ENCODE measurements at regions not wholly inside any gene's neighbourhood (a gene's known extent, or its start where the extent isn't known, plus 50 kb on each side); places are given as distances from the start of the nearest gene placed in this dataset.

GRCh38 chr2:65669574-65669973 lies 237.2 kb upstream of the SPRED2 start:
- TF ChIP-seq, protein P1, sequence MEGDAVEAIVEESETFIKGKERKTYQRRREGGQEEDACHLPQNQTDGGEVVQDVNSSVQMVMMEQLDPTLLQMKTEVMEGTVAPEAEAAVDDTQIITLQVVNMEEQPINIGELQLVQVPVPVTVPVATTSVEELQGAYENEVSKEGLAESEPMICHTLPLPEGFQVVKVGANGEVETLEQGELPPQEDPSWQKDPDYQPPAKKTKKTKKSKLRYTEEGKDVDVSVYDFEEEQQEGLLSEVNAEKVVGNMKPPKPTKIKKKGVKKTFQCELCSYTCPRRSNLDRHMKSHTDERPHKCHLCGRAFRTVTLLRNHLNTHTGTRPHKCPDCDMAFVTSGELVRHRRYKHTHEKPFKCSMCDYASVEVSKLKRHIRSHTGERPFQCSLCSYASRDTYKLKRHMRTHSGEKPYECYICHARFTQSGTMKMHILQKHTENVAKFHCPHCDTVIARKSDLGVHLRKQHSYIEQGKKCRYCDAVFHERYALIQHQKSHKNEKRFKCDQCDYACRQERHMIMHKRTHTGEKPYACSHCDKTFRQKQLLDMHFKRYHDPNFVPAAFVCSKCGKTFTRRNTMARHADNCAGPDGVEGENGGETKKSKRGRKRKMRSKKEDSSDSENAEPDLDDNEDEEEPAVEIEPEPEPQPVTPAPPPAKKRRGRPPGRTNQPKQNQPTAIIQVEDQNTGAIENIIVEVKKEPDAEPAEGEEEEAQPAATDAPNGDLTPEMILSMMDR (IDR thresholded peaks at IDR 0.05; ENCODE audit: extremely low read depth, low read depth, low read length): no peak
- Histone ChIP-seq H3K4me3 (ENCODE audit: insufficient read depth, low read length) (no peak overlapping the region), H3K27ac (ENCODE audit: low read depth, low read length) (no peak overlapping the region), H3K4me1 (ENCODE audit: insufficient read depth, low read length) (no peaks in the 10 kb centered on the region), H3K9me3 (ENCODE audit: low read depth, low read length) (no peaks in the 10 kb centered on the region), H3K4me2 (ENCODE audit: insufficient read depth, low read length) (no peak overlapping the region), H3K79me2 (ENCODE audit: insufficient read depth, low read length) (no peaks in the 10 kb centered on the region), H3K36me3 (ENCODE audit: insufficient read depth, low read length) (no peaks in the 10 kb centered on the region), H3K27me3 (ENCODE audit: insufficient read depth, low read length) (no peaks in the 10 kb centered on the region), H4K20me1 (ENCODE audit: insufficient read depth, low read length) (no peaks in the 10 kb centered on the region), H2AFZ (ENCODE audit: low read length) (no peak overlapping the region)
- no peak for DNase-seq (ENCODE audit: insufficient read length, low spot score, missing footprints)

GRCh38 chr2:65668744-65669143 lies 236.3 kb upstream of the SPRED2 start:
- Histone ChIP-seq H3K4me3 (ENCODE audit: insufficient read depth, low read length) (no peak overlapping the region), H3K4me2 (ENCODE audit: insufficient read depth, low read length) (no peak overlapping the region), H3K36me3 (ENCODE audit: insufficient read depth, low read length) (no peaks in the 10 kb centered on the region), H4K20me1 (ENCODE audit: insufficient read depth, low read length) (no peaks in the 10 kb centered on the region), H3K4me1 (ENCODE audit: insufficient read depth, low read length) (no peaks in the 10 kb centered on the region), H2AFZ (ENCODE audit: low read length) (no peak overlapping the region), H3K27ac (ENCODE audit: low read depth, low read length) (no peak overlapping the region), H3K9me3 (ENCODE audit: low read depth, low read length) (no peaks in the 10 kb centered on the region), H3K79me2 (ENCODE audit: insufficient read depth, low read length) (no peaks in the 10 kb centered on the region), H3K27me3 (ENCODE audit: insufficient read depth, low read length) (no peaks in the 10 kb centered on the region)
- no peak for DNase-seq (ENCODE audit: insufficient read length, low spot score, missing footprints)
- TF ChIP-seq, protein P1 (IDR thresholded peaks at IDR 0.05; ENCODE audit: extremely low read depth, low read depth, low read length): no peak

- H3K27me3 ChIP-seq (ENCODE audit: insufficient read depth, low read length): peaks cover 5% of the 10 kb centered on the region
- H3K27ac ChIP-seq (ENCODE audit: low read depth, low read length): no peak overlapping the region
- TF ChIP-seq, protein P1 (IDR thresholded peaks at IDR 0.05; ENCODE audit: extremely low read depth, low read depth, low read length): no peak
- no peaks in the 10 kb centered on the region for H4K20me1 ChIP-seq (ENCODE audit: insufficient read depth, low read length)
- H3K4me3 ChIP-seq (ENCODE audit: insufficient read depth, low read length): no peak overlapping the region
- H3K36me3 ChIP-seq (ENCODE audit: insufficient read depth, low read length): no peaks in the 10 kb centered on the region
- H2AFZ ChIP-seq (ENCODE audit: low read length): no peak overlapping the region
- H3K4me2 ChIP-seq (ENCODE audit: insufficient read depth, low read length): no peak overlapping the region
- H3K4me1 ChIP-seq (ENCODE audit: insufficient read depth, low read length): peaks cover 12% of the 10 kb centered on the region
- no peaks in the 10 kb centered on the region for H3K79me2 ChIP-seq (ENCODE audit: insufficient read depth, low read length)
- no peaks in the 10 kb centered on the region for H3K9me3 ChIP-seq (ENCODE audit: low read depth, low read length)
- DNase-seq (ENCODE audit: insufficient read length, low spot score, missing footprints): peak; percentile 81
These were observed 233.8 kb upstream of the SPRED2 start for GRCh38 chr2:65666156-65666725.

DNA sequence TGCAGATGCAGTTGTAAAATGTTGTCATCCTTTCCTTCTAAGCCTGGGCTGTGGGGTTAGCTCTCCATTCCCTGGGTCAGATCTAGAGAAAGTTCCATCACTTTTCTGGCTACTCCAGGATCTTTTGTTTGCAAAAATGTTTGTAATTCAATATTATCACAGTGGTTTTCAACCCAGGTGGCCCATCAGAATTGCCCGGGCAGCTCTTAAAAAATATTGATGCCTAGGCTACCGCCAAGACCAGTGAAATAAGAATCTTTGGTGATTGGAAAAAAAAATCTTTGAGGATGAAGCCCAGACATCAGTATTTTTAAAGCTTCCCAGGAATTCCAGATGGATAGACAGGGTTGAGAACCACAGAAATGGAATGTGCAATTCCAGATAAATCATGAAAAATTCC lies 232.5 kb upstream of the SPRED2 start:
- DNase-seq (ENCODE audit: insufficient read length, low spot score, missing footprints): no peak
- Histone ChIP-seq H2AFZ (ENCODE audit: low read length) (no peak overlapping the region), H4K20me1 (ENCODE audit: insufficient read depth, low read length) (no peaks in the 10 kb centered on the region), H3K4me3 (ENCODE audit: insufficient read depth, low read length) (no peak overlapping the region), H3K27me3 (ENCODE audit: insufficient read depth, low read length) (peaks cover 11% of the 10 kb centered on the region), H3K36me3 (ENCODE audit: insufficient read depth, low read length) (no peaks in the 10 kb centered on the region), H3K4me1 (ENCODE audit: insufficient read depth, low read length) (peaks cover 12% of the 10 kb centered on the region), H3K4me2 (ENCODE audit: insufficient read depth, low read length) (no peak overlapping the region), H3K9me3 (ENCODE audit: low read depth, low read length) (no peaks in the 10 kb centered on the region), H3K27ac (ENCODE audit: low read depth, low read length) (no peak overlapping the region), H3K79me2 (ENCODE audit: insufficient read depth, low read length) (no peaks in the 10 kb centered on the region)
- TF ChIP-seq, protein P1 (IDR thresholded peaks at IDR 0.05; ENCODE audit: extremely low read depth, low read depth, low read length): no peak
